ENCODE measurements at regions not wholly inside any gene's neighbourhood (a gene's known extent, or its start where the extent isn't known, plus 50 kb on each side); places are given as distances from the start of the nearest gene placed in this dataset.

DNA sequence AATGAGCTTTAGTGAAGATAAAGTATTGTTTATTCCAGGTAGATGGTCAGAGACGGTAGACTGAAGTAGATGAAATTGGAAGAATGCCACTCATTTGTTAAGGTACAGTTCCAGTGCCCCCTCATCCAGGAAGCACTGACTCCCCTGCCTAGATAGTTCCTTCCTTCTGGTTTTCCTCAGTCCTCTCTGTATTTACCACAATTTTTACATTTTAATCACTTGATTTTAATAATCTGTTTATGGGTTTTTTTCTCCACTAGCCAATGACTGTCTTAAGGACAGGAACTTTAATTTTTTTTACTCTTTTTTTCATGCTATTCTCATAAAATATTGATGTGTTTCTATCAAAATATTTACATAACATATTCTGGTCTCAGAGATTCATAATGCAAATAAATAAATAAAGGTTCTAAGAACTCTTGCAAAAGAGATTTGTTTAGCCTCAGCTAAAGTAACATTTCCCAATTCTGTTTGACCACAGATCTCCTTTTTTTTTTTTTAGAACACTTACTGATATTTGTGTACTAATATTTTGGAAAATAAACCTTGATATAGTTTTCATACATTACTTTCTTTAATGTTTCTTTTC, 651.6 kb downstream of the PLPP3 start:
- Mint-ChIP-seq H3K36me3 (no peaks in the 10 kb centered on the region), H3K27me3 (peaks cover 7% of the 10 kb centered on the region), H3K27ac (no peak overlapping the region), H3K9me3 (ENCODE audit: low read depth) (no peaks in the 10 kb centered on the region), H3K4me3 (no peak overlapping the region), H3K4me1 (ENCODE audit: low read depth) (no peaks in the 10 kb centered on the region)

- no peaks in the 10 kb centered on the region for H3K36me3 Mint-ChIP-seq
- H3K9me3 Mint-ChIP-seq (ENCODE audit: low read depth): no peaks in the 10 kb centered on the region
- H3K27me3 Mint-ChIP-seq: peaks cover 4% of the 10 kb centered on the region
- no peaks in the 10 kb centered on the region for H3K4me1 Mint-ChIP-seq (ENCODE audit: low read depth)
- H3K4me3 Mint-ChIP-seq: no peak overlapping the region
- no peak overlapping the region for H3K27ac Mint-ChIP-seq
Observed at GRCh38 chr1:55926906-55927471, 652.4 kb downstream of the PLPP3 start.

- H3K36me3 Mint-ChIP-seq: no peaks in the 10 kb centered on the region
- no peak overlapping the region for H3K4me3 Mint-ChIP-seq
- peaks cover 2% of the 10 kb centered on the region for H3K27me3 Mint-ChIP-seq
- H3K9me3 Mint-ChIP-seq (ENCODE audit: low read depth): no peaks in the 10 kb centered on the region
- H3K27ac Mint-ChIP-seq: no peak overlapping the region
- no peaks in the 10 kb centered on the region for H3K4me1 Mint-ChIP-seq (ENCODE audit: low read depth)
Observed at GRCh38 chr1:55916907-55917306, 662.5 kb downstream of the PLPP3 start.

GRCh38 chr1:55916481-55916880, 662.9 kb downstream of the PLPP3 start:
- no peaks in the 10 kb centered on the region for H3K36me3 Mint-ChIP-seq
- H3K4me3 Mint-ChIP-seq: no peak overlapping the region
- H3K27ac Mint-ChIP-seq: no peak overlapping the region
- H3K27me3 Mint-ChIP-seq: peaks cover 2% of the 10 kb centered on the region
- H3K9me3 Mint-ChIP-seq (ENCODE audit: low read depth): no peaks in the 10 kb centered on the region
- no peaks in the 10 kb centered on the region for H3K4me1 Mint-ChIP-seq (ENCODE audit: low read depth)

DNA sequence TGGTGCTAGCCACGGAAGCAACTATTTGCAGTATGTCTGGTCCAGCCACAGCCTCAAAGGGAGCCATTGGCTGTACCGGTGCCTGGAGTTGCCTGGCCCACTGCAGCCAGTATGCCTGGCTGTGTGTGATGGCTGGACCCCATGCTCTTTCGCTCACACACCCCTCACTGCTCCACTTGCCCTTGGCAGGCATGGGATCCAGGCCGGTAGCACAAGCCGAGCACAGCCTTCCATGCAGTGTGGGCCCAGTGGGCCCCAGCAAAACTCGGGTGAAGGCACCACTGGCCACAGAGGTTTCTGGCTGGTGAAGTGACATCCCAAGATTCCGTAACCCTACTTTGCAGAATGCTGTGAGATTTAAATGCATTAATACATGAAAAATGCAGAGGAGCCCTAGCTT, 665.8 kb downstream of the PLPP3 start:
- Mint-ChIP-seq H3K27ac (no peak overlapping the region), H3K9me3 (ENCODE audit: low read depth) (no peaks in the 10 kb centered on the region), H3K4me1 (ENCODE audit: low read depth) (no peaks in the 10 kb centered on the region), H3K4me3 (no peak overlapping the region), H3K36me3 (no peaks in the 10 kb centered on the region), H3K27me3 (peaks cover 2% of the 10 kb centered on the region)

DNA sequence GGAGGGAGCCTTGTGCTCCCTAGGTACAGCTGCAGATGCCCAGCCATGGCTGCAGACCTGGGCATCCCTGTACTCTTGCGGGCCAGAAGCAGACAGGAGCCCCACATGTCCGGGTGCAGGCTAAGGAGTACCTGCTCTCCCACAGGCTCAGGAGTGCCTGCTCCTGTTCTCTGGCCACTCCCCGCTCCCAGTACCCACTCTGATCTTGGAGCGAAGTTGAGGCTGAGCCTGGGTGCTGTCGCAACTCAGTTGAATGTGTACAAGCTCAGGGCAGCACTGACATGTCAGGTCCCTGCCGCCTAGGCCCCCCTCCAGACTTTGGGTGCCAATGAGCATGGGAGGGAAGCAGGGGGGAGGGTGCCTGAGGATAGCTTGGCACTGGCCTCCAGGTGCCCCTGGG, 666.9 kb downstream of the PLPP3 start:
- Mint-ChIP-seq H3K27me3 (peaks cover 2% of the 10 kb centered on the region), H3K36me3 (no peaks in the 10 kb centered on the region), H3K9me3 (ENCODE audit: low read depth) (no peaks in the 10 kb centered on the region), H3K4me1 (ENCODE audit: low read depth) (no peaks in the 10 kb centered on the region), H3K27ac (no peak overlapping the region), H3K4me3 (no peak overlapping the region)

DNA sequence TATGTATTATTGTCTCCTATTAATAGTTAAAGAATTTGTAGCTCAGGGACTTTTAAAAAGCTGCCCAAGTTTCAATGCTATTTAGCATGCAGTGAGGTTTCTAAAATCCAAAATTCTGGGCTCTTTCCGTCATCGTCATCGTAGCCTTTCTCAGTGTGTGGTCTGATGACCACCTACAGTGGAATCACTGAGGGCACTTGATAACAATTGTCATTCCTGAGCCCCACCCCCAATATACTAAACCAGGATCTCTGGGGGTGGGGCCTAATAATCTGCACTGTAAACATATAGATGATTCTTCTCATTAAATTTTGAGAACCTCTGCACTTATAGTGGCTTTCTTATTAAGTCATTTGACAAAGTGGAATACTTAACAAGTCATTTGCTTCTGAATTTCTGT, 674.8 kb downstream of the PLPP3 start:
- Mint-ChIP-seq H3K27ac (no peak overlapping the region), H3K9me3 (ENCODE audit: low read depth) (peaks cover 5% of the 10 kb centered on the region), H3K27me3 (peaks cover 3% of the 10 kb centered on the region), H3K36me3 (no peaks in the 10 kb centered on the region), H3K4me1 (ENCODE audit: low read depth) (no peaks in the 10 kb centered on the region), H3K4me3 (no peak overlapping the region)

DNA sequence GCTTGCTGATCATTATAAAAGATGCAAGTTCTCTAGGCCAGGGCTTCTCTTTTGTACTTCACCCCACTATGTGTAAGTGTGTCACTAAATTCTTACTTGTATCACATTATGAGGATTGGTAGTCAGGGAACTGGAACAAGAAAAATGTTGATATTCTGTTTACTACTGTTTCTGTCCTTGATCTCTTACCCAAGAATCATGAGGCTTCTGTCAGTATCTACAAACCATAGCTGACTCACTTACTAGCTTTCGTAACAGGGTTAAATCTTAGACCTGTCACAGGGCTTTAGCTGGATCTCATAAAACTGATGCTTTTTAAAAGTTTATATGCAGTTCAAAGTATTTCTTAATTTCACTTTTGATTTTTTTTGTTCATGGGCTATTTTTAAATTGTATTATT, 681.2 kb downstream of the PLPP3 start:
- H3K4me1 Mint-ChIP-seq (ENCODE audit: low read depth): no peaks in the 10 kb centered on the region
- H3K9me3 Mint-ChIP-seq (ENCODE audit: low read depth): peaks cover 9% of the 10 kb centered on the region
- no peaks in the 10 kb centered on the region for H3K36me3 Mint-ChIP-seq
- H3K4me3 Mint-ChIP-seq: no peak overlapping the region
- H3K27me3 Mint-ChIP-seq: no peaks in the 10 kb centered on the region
- H3K27ac Mint-ChIP-seq: no peak overlapping the region

DNA sequence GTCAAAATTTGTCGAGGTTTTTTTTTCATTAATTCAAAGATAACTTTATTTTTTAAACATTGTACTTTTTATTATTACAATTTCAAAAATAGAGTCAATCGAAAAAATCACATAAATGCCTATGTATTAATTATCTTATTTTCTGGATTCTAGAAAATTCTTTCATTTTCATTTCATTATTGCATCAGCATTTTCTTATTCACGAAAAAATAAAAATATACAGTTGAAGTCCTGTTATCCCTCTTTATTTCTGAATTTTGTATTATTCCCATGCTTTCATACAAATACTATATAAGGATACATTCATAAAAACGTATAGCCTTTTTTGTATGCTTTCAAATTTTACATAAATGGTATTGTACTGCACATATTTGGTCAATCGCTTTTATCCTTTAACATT, 681.0 kb upstream of the USP24 start:
- Mint-ChIP-seq H3K4me3 (no peak overlapping the region), H3K27ac (no peak overlapping the region), H3K27me3 (peaks cover 1% of the 10 kb centered on the region), H3K4me1 (ENCODE audit: low read depth) (no peaks in the 10 kb centered on the region), H3K9me3 (ENCODE audit: low read depth) (peaks cover 27% of the 10 kb centered on the region), H3K36me3 (no peaks in the 10 kb centered on the region)

DNA sequence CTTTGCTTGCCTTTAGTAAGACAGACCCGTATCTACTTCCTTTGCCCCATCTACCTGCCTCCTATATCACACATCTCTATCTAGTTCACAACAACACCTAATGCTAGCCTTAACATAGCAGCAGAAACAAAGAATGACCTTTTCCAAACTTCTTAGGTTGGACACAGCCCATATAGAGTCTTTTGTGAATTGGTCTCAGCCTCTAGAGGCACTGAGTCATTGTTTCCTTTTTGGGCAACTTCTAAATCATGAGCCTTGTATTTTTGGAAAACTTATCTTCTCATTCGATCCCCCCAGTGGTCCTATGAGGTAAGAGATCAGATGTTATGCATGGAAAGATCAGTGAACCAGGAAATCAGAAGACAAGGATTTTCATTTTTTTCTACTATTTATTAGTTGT, 679.4 kb upstream of the USP24 start:
- Mint-ChIP-seq H3K27me3 (peaks cover 1% of the 10 kb centered on the region), H3K9me3 (ENCODE audit: low read depth) (peaks cover 22% of the 10 kb centered on the region), H3K36me3 (no peaks in the 10 kb centered on the region), H3K27ac (no peak overlapping the region), H3K4me3 (no peak overlapping the region), H3K4me1 (ENCODE audit: low read depth) (no peaks in the 10 kb centered on the region)

DNA sequence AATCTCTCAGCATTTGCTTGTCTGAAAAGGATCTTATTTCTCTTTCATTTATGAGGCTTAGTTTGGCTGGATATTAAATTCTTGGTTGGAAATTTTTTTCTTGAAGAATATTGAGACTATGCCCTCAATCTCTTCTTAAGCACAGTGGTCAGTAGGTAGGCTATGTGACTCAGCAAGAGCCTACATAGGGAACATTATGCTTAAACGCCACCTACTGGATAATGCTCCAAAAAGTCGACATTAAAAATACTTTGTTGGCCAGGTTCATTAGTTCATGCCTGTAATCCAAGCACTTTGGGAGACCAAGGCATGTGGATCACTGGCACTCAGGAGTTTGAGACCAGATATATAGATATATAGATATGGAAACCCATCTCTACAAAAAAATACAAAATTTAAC, 678.0 kb upstream of the USP24 start:
- no peak overlapping the region for H3K27ac Mint-ChIP-seq
- H3K4me3 Mint-ChIP-seq: no peak overlapping the region
- H3K9me3 Mint-ChIP-seq (ENCODE audit: low read depth): peaks cover 22% of the 10 kb centered on the region
- H3K36me3 Mint-ChIP-seq: no peaks in the 10 kb centered on the region
- H3K4me1 Mint-ChIP-seq (ENCODE audit: low read depth): no peaks in the 10 kb centered on the region
- H3K27me3 Mint-ChIP-seq: peaks cover 1% of the 10 kb centered on the region

DNA sequence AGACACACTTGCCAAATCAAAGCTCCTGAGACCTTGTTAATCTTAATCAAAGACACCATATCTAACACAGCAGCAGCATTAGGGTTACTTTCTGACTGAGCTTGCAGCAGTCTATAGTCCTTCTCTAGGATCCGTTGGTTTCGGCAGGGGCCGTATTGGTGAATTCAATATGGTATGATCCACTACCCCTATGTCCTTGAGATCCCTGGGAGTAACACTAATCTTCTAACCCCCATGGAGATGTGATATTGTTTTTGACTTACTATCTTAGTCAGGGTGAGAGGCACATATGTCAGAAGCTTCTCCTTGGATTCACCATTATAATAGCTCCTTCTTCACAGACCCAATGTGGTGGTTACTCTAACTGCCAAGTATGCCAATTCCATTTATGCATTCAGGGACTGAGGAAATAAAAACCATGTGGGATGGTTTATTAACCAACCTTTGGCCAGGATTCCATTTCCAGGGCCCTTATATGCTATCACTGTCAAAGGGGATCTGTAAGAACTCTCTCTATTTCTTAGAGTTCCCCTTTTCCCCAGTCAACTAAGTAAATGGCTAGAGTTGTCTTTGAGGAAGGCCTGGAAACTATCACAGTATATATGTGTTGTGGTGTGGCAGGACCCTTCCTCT, 673.6 kb upstream of the USP24 start:
- peaks cover 1% of the 10 kb centered on the region for H3K27me3 Mint-ChIP-seq
- H3K4me3 Mint-ChIP-seq: no peak overlapping the region
- H3K36me3 Mint-ChIP-seq: no peaks in the 10 kb centered on the region
- H3K9me3 Mint-ChIP-seq (ENCODE audit: low read depth): peaks cover 18% of the 10 kb centered on the region
- no peaks in the 10 kb centered on the region for H3K4me1 Mint-ChIP-seq (ENCODE audit: low read depth)
- H3K27ac Mint-ChIP-seq: no peak overlapping the region

DNA sequence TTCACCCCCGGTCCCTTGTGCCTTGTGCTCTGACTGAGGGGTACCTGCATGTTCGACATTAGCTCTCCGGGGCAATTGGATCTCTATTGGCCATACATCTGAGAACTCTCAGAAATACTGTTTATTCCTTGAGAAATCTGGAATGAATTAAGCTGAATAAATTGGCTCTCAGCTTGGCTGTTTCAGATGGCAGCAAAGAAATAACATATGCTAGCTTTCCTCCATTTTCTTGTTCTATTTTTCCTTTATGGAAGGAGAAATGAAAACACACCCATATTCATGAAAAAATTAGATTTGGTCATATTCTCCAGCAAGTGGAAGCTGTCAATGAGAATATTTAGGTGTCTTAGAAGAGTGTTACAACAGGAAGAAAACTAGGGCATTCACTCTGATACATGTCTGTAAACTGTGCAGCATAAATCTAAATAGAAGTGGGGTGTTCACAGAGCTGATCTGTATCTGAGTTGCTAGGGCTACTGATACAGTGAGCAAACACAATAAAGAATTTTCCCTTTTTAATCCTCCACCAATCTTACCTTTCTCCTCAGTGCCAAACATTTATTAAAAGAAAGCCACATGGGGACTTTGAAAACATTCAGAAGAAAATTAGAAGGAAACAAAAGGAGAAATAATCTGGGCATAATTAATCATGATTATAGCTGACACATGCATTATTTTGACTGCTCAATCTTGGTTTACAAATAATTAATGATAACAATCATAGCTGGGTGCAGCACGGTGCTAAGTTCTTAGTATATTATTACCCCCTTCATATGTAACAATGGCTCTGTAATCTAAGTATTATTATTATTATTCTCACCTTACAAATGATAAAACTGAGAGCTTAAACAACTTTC, 671.9 kb upstream of the USP24 start:
- Mint-ChIP-seq H3K27ac (no peak overlapping the region), H3K27me3 (peaks cover 1% of the 10 kb centered on the region), H3K9me3 (ENCODE audit: low read depth) (peaks cover 8% of the 10 kb centered on the region), H3K4me1 (ENCODE audit: low read depth) (no peaks in the 10 kb centered on the region), H3K4me3 (no peak overlapping the region), H3K36me3 (no peaks in the 10 kb centered on the region)

DNA sequence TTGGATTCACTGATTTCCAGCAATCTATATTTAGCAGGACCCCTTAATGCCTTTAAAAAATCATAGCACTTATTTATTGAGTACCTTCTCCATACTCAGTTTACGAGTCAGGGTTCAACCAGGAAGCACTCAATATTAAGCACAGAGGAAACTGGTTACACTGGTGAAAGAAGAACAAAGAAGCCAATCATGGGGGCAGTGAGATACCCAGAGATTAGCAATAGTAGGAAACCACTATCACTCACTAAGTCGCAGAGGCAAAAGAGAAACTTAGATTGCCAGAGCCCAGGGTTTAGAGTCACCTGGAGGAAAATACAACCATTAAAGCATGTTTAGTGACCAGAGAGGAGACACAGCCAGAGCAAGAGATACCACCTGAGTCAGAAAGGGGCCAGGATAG, 670.5 kb upstream of the USP24 start:
- Mint-ChIP-seq H3K27me3 (no peaks in the 10 kb centered on the region), H3K4me1 (ENCODE audit: low read depth) (no peaks in the 10 kb centered on the region), H3K36me3 (no peaks in the 10 kb centered on the region), H3K9me3 (ENCODE audit: low read depth) (no peaks in the 10 kb centered on the region), H3K27ac (no peak overlapping the region), H3K4me3 (no peak overlapping the region)

- H3K27me3 Mint-ChIP-seq: no peaks in the 10 kb centered on the region
- no peak overlapping the region for H3K4me3 Mint-ChIP-seq
- H3K27ac Mint-ChIP-seq: no peak overlapping the region
- no peaks in the 10 kb centered on the region for H3K36me3 Mint-ChIP-seq
- no peaks in the 10 kb centered on the region for H3K4me1 Mint-ChIP-seq (ENCODE audit: low read depth)
- H3K9me3 Mint-ChIP-seq (ENCODE audit: low read depth): no peaks in the 10 kb centered on the region
Observed at GRCh38 chr1:55882931-55883330, 667.8 kb upstream of the USP24 start.

Data from activated naive CD8-positive, alpha-beta T cell (primary cell).